Left lung (tissue), 4 donors: ENCODE measurements at regions not wholly inside any gene's neighbourhood (a gene's known extent, or its start where the extent isn't known, plus 50 kb on each side); places are given as distances from the start of the nearest gene placed in this dataset.

Experiments used
- ATAC-seq: fragments of 200-7000 bp; cut with Tn5 transposase; one replicate; pipeline ENCODE4 v1.9.1; 2020; ENCODE audit warnings: moderate library complexity
- DNase-seq, 4 donors: peaks; one replicate each; pipeline ENCODE4 v3.0.0-alpha.2; 2013 to 2020
- H3K27ac ChIP-seq, 2 donors: fragments of 200-600 bp; sonication (generic) in 1 of 2; one replicate each; pipeline versions ENCODE4 v1.5.0 to v1.8.0; 2020 to 2021
- H3K27me3 ChIP-seq, 2 donors: fragments of 200-600 bp; sonication (generic) in 1 of 2; one replicate each; pipeline versions ENCODE4 v1.5.0 to v1.8.0; 2020 to 2021
- H3K36me3 ChIP-seq, 2 donors: fragments of 200-600 bp; sonication (generic) in 1 of 2; one replicate each; pipeline versions ENCODE4 v1.5.0 to v1.8.0; 2020 to 2021
- H3K4me1 ChIP-seq, 2 donors: fragments of 200-600 bp; one replicate each; pipeline ENCODE4 v1.8.0; 2021
- H3K4me3 ChIP-seq, 2 donors: fragments of 200-600 bp; sonication (generic) in 1 of 2; one replicate each; pipeline versions ENCODE4 v1.5.0 to v1.8.0; 2020 to 2021; ENCODE audit warnings: mild to moderate bottlenecking in 1 of 2
- H3K9me3 ChIP-seq, 2 donors: fragments of 200-600 bp; sonication (generic) in 1 of 2; one replicate each; pipeline versions ENCODE4 v1.5.0 to v1.8.0; 2020 to 2021
- intact Hi-C, 2 donors: fragments of 100-400 bp; cut with DNase I; formaldehyde crosslinking; loops; one replicate each; pipeline versions ENCODE4 v1.11.2 to v1.14.2; 2022
- TF ChIP-seq, protein P1 (sequence below), 2 donors: fragments of 200-600 bp; sonication (generic) in 1 of 2; IDR thresholded peaks; one replicate each; pipeline versions ENCODE4 v1.5.0 to v1.8.0; 2021; ENCODE audit warnings: antibody characterized with exemption in 2 of 2
- donor health status: DM: no; HTN: yes; CAD: no.
- donor health status: DM: no; HTN: no; CAD: no.

- ATAC-seq (no peak), DNase-seq (no peak)
- H3K4me3 ChIP-seq = no peak overlapping the region
- no peak overlapping the region for H3K27ac ChIP-seq
- intact Hi-C loops = no loop called here
- H3K36me3 ChIP-seq = no peaks in the 10 kb centered on the region
- no peaks in the 10 kb centered on the region for H3K27me3 ChIP-seq
- H3K9me3 ChIP-seq = no peaks in the 10 kb centered on the region
- TF ChIP-seq, protein P1, sequence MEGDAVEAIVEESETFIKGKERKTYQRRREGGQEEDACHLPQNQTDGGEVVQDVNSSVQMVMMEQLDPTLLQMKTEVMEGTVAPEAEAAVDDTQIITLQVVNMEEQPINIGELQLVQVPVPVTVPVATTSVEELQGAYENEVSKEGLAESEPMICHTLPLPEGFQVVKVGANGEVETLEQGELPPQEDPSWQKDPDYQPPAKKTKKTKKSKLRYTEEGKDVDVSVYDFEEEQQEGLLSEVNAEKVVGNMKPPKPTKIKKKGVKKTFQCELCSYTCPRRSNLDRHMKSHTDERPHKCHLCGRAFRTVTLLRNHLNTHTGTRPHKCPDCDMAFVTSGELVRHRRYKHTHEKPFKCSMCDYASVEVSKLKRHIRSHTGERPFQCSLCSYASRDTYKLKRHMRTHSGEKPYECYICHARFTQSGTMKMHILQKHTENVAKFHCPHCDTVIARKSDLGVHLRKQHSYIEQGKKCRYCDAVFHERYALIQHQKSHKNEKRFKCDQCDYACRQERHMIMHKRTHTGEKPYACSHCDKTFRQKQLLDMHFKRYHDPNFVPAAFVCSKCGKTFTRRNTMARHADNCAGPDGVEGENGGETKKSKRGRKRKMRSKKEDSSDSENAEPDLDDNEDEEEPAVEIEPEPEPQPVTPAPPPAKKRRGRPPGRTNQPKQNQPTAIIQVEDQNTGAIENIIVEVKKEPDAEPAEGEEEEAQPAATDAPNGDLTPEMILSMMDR (IDR thresholded peaks at IDR 0.05) = no peak
- H3K4me1 ChIP-seq = no peaks in the 10 kb centered on the region
Measured at GRCh38 chr7:79964463-79964862, 170.2 kb upstream of the GNAI1 start.

- DNase-seq (no peak), ATAC-seq (no peak)
- H3K27ac ChIP-seq = no peak overlapping the region
- H3K4me3 ChIP-seq = no peak overlapping the region
- no peaks in the 10 kb centered on the region for H3K9me3 ChIP-seq
- no peaks in the 10 kb centered on the region for H3K36me3 ChIP-seq
- no peaks in the 10 kb centered on the region for H3K4me1 ChIP-seq
- TF ChIP-seq, protein P1 (IDR thresholded peaks at IDR 0.05) = no peak
- no peaks in the 10 kb centered on the region for H3K27me3 ChIP-seq
- intact Hi-C loops = no loop called here
Measured at GRCh38 chr7:79953130-79953529, 181.5 kb upstream of the GNAI1 start.

DNA sequence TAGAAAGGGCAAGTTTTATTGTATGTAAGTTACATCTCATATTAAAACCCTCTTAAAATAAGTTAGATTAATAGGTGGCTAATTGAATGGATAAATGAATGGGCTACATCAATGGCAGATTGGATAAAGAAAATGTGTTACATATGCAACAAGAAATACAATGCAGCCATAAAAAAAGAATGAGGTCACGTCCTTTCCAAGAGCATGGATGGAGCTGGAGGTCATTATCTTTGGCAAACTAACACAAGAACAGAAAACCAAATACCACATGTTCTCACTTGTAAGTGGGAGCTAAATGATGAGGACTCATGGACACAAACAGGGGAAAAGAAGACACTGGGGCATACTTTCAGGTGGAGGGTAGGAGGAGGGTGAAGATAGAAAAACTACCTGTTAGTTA lies 182.2 kb upstream of the GNAI1 start:
- intact Hi-C loops = no loop called here
- Histone ChIP-seq H3K9me3 (peaks cover 0 to 5% of the 10 kb centered on the region in 2 donors), H3K27me3 (no peaks in the 10 kb centered on the region), H3K4me3 (no peak overlapping the region), H3K4me1 (no peaks in the 10 kb centered on the region), H3K27ac (no peak overlapping the region), H3K36me3 (no peaks in the 10 kb centered on the region)
- TF ChIP-seq, protein P1 (IDR thresholded peaks at IDR 0.05) = no peak
- DNase-seq (no peak), ATAC-seq (no peak)

DNA sequence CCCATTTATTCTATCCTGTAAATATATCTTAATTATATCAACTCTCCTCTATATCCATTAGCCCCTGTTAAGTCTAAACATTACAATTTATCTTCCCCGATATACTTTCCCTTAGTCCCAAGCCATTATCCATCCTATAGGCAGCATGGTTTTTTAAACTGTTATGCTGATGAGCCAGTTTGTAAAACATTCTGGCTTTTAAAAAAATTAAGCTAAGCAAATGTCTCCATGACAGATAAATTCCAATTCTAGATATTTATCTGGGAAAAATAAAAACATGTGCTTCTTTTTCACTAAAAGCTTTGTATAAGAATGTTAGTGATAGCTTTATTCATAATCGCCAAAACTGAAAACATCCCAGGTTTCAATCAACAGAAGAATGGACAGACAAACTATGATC lies 183.2 kb upstream of the GNAI1 start:
- Histone ChIP-seq H3K36me3 (no peaks in the 10 kb centered on the region), H3K27ac (no peak overlapping the region), H3K4me3 (no peak overlapping the region), H3K9me3 (peaks cover 0 to 8% of the 10 kb centered on the region in 2 donors), H3K4me1 (no peaks in the 10 kb centered on the region), H3K27me3 (no peaks in the 10 kb centered on the region)
- no peak for DNase-seq
- TF ChIP-seq, protein P1 (IDR thresholded peaks at IDR 0.05) = no peak
- intact Hi-C loops = no loop called here
- no peak for ATAC-seq

DNA sequence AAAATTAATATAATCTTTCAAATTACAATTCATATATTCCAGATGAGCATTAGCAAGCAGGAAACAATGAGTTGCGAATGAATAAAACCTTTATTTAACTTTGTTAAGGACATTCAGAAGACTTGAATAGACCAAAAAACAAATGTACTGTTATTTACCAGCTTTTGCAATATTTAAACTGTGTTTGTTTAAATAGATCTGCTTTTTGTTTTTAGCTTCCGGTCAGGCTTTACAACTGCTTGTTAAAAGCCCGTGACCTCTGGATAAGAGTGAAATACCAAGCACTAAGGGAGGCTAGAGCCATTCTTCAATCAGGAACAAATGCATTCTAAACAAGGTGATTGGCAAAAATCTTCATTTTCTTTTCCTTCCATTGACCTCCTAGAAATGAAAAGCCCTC lies 184.9 kb upstream of the GNAI1 start:
- no peaks in the 10 kb centered on the region for H3K36me3 ChIP-seq
- H3K4me3 ChIP-seq = no peak overlapping the region
- no peak overlapping the region for H3K27ac ChIP-seq
- intact Hi-C loops = no loop called here
- ATAC-seq = no peak
- H3K9me3 ChIP-seq = peaks cover 0 to 11% of the 10 kb centered on the region in 2 donors
- no peak for DNase-seq
- TF ChIP-seq, protein P1 (IDR thresholded peaks at IDR 0.05) = no peak
- H3K4me1 ChIP-seq = no peaks in the 10 kb centered on the region
- no peaks in the 10 kb centered on the region for H3K27me3 ChIP-seq
